GM12874 (cell line): ENCODE measurements at regions not wholly inside any gene's neighbourhood (a gene's known extent, or its start where the extent isn't known, plus 50 kb on each side); places are given as distances from the start of the nearest gene placed in this dataset.

Experiments
- TF ChIP-seq, protein P1 (sequence below): IDR thresholded peaks from 2 replicates; pipeline ENCODE4 v1.5.1; 2011; ENCODE audit warnings: low read depth, mild to moderate bottlenecking, control low read depth, low read length, moderate library complexity; ENCODE audit not compliant: insufficient read depth

DNA sequence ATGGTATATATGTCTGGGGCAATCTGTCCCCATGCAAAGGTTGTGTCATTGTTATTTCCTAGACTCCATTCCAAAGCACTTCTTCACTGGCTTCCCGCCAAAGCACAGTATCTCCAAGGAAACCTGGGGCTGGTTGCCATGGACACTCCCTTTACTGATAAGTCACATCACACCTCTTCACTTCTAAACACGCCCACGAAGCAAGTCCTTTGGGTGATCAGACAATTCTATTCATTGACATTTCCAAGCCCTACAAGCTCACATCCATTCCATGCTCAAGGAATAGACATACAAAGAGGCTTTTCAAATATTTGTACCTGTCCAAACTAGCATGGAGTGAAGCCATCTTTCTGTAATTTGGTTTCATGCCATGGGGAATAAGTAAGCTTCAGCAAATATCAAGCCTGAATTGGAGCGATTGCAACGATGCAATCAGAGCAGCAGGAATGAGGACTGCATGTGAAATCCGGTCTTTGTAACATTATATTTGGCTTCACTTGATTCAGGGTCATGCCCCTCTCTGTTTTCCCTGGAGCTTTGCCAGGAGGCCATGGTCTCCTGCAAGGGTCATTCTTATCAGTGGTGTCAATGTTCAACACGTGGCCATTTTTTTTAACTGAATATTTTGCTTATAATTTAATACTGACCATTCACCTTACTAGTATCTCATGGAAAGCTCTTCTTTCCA is 201.6 kb upstream of the TMC3 start:
- TF ChIP-seq, protein P1, sequence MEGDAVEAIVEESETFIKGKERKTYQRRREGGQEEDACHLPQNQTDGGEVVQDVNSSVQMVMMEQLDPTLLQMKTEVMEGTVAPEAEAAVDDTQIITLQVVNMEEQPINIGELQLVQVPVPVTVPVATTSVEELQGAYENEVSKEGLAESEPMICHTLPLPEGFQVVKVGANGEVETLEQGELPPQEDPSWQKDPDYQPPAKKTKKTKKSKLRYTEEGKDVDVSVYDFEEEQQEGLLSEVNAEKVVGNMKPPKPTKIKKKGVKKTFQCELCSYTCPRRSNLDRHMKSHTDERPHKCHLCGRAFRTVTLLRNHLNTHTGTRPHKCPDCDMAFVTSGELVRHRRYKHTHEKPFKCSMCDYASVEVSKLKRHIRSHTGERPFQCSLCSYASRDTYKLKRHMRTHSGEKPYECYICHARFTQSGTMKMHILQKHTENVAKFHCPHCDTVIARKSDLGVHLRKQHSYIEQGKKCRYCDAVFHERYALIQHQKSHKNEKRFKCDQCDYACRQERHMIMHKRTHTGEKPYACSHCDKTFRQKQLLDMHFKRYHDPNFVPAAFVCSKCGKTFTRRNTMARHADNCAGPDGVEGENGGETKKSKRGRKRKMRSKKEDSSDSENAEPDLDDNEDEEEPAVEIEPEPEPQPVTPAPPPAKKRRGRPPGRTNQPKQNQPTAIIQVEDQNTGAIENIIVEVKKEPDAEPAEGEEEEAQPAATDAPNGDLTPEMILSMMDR = no peak

- TF ChIP-seq, protein P1 = no peak
These were observed 199.2 kb upstream of the TMC3 start for GRCh38 chr15:81573098-81573746.

DNA sequence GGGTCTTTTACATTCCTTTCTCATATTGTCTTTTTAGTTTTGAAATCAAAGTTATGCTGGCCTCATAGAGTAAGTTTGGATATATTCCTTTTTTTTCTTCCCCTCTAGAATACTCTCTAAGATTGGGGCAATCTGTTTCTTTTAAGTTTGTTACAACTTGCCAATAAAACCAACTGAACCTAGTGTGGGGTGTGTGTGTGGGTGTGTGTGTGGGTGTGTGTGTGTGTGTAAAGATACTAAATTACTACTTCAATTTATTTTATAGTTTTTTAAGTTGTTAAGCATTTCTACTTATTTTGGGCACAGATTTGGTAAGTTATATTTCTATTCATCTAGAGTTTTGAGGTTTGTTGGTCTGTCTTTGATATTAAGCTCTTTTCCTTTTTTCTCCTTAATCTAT is 198.2 kb upstream of the TMC3 start:
- TF ChIP-seq, protein P1 = no peak

- TF ChIP-seq, protein P1 = no peak
These were observed 195.5 kb upstream of the TMC3 start for GRCh38 chr15:81569286-81570080.

GRCh38 chr15:81567924-81568323 is 193.9 kb upstream of the TMC3 start:
- TF ChIP-seq, protein P1 = no peak

DNA sequence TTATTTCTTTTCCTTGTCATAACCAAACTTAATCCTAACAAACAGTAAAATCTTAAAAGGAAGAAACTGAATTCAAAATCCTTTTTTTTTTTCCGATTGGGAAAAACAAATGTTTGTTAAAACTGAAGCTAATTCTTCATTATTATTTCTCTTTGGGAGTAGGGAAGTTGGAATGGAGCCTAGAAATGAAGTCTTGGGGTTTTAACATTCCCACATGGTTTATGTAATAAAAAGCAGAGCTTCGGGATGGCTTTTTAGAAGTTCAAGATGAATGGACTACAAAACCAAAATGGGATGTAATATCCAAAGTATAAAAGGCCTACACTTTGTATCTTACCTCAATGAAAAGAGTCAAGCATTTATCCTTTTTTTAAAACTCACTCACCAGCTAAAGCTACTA is 189.0 kb upstream of the TMC3 start:
- TF ChIP-seq, protein P1 = no peak

DNA sequence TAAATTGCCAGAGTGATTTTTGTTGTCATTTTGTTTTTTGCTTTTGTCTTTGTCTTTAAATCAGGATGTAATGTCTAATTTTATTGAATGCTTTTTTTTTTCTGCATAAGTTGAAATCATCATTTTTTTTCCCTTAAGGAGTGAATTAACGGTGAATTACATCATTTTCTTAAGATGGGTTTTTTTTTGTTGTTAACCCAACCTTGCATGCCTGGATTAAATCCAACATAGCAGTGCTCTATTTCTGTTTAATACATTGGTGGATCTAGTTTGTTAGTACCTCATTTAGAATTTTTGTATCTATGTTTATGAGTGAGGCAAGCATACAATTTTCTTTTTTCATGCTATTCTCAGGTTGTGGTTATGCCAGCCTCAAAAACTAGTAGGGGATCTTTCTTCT is 186.4 kb upstream of the TMC3 start:
- TF ChIP-seq, protein P1 = no peak
